Breast epithelium (tissue), 3 donors: ENCODE measurements at regions not wholly inside any gene's neighbourhood (a gene's known extent, or its start where the extent isn't known, plus 50 kb on each side); places are given as distances from the start of the nearest gene placed in this dataset.

Experiments
- CTCF ChIP-seq, 3 donors: fragments of 450-650 bp; IDR thresholded peaks; one replicate each; pipeline ENCODE4 v1.5.1; 2016 to 2017; ENCODE audit warnings: antibody characterized with exemption in 3 of 3, mild to moderate bottlenecking in 3 of 3, moderate library complexity in 3 of 3
- POLR2A ChIP-seq: fragments of 450-650 bp; IDR thresholded peaks from one replicate; pipeline ENCODE4 v1.6.1; 2016; ENCODE audit warnings: antibody characterized with exemption, mild to moderate bottlenecking, moderate library complexity

- TF ChIP-seq CTCF (IDR thresholded peaks at IDR 0.05) (no peak), POLR2A (no peak)
Observed at GRCh38 chr3:191961529-191961928, 500.6 kb downstream of the PYDC2 start.
